IMR-90 (cell line): ENCODE measurements at regions not wholly inside any gene's neighbourhood (a gene's known extent, or its start where the extent isn't known, plus 50 kb on each side); places are given as distances from the start of the nearest gene placed in this dataset.

Source experiments
- BHLHE40 ChIP-seq: fragments of 150-350 bp; IDR thresholded peaks from 2 replicates; pipeline ENCODE4 v1.6.1; 2016; ENCODE audit warnings: mild to moderate bottlenecking, low read depth, low read length
- CEBPB ChIP-seq: IDR thresholded peaks from 2 replicates; pipeline ENCODE4 v1.6.1; 2012; ENCODE audit warnings: low read depth, low read length, improper control_type of control experiment
- FOS ChIP-seq: fragments of 150-350 bp; IDR thresholded peaks from 2 replicates; pipeline ENCODE4 v1.6.1; 2016; ENCODE audit warnings: low read depth, low read length
- MAZ ChIP-seq: IDR thresholded peaks from 2 replicates; pipeline ENCODE4 v1.6.1; 2012; ENCODE audit warnings: low read depth, mild to moderate bottlenecking, low read length, improper control_type of control experiment, moderate library complexity, borderline replicate concordance
- MXI1 ChIP-seq: IDR thresholded peaks from 2 replicates; pipeline ENCODE4 v1.6.1; 2012; ENCODE audit warnings: low read depth, mild to moderate bottlenecking, low read length, moderate library complexity, borderline replicate concordance
- POLR2A ChIP-seq: IDR thresholded peaks from 2 replicates; pipeline ENCODE4 v1.6.1; 2012; ENCODE audit warnings: mild to moderate bottlenecking, low read depth, low read length
- RAD21 ChIP-seq: IDR thresholded peaks from 2 replicates; pipeline ENCODE4 v1.6.1; 2012; ENCODE audit warnings: low read length, improper control_type of control experiment
- RCOR1 ChIP-seq: IDR thresholded peaks from 2 replicates; pipeline ENCODE4 v1.6.1; 2012; ENCODE audit warnings: mild to moderate bottlenecking, low read length, improper control_type of control experiment; ENCODE audit not compliant: insufficient replicate concordance
- RFX5 ChIP-seq: IDR thresholded peaks from 2 replicates; pipeline ENCODE4 v1.8.0; 2012; ENCODE audit warnings: low read depth, mild to moderate bottlenecking, low read length, moderate library complexity
- SMC3 ChIP-seq: fragments of 150-350 bp; IDR thresholded peaks from 2 replicates; pipeline ENCODE4 v1.6.1; 2016; ENCODE audit warnings: low read depth, mild to moderate bottlenecking, antibody characterized with exemption, low read length, moderate library complexity
- TF ChIP-seq, protein P1 (sequence below): conservative IDR thresholded peaks from 2 replicates; pipeline ENCODE4 v1.5.1; 2012; ENCODE audit warnings: mild to moderate bottlenecking, low read depth, low read length, improper control_type of control experiment
- TF ChIP-seq, protein P2 (sequence below): fragments of 150-350 bp; IDR thresholded peaks from 2 replicates; pipeline ENCODE4 v1.6.1; 2016; ENCODE audit warnings: low read depth, mild to moderate bottlenecking, low read length, moderate library complexity, borderline replicate concordance
- TF ChIP-seq, protein P3 (sequence below): fragments of 150-350 bp; IDR thresholded peaks from 2 replicates; pipeline ENCODE4 v1.6.1; 2017; ENCODE audit warnings: mild to moderate bottlenecking, antibody characterized with exemption, low read length, low read depth

DNA sequence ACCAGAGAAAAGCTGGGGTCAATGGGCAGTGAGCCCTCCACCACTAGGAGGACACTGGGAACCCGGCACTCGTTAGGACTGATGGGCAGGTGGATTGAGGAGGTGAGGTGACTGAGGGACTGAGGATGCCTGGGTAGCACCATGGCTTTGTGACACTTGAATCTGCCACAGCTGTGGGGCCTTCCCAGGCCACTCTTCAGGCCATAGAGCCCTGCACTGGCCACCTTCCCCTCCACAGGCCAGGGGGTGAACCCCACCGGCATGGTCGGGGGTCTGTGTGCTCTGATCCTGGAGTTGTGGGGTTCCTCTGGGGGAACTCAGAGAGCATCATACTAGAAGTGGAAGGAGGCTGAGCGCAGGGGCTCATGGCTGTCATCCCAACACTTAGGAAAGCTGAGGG, 423.5 kb downstream of the ZNF536 start:
- TF ChIP-seq CEBPB, result no peak
- TF ChIP-seq, protein P1, sequence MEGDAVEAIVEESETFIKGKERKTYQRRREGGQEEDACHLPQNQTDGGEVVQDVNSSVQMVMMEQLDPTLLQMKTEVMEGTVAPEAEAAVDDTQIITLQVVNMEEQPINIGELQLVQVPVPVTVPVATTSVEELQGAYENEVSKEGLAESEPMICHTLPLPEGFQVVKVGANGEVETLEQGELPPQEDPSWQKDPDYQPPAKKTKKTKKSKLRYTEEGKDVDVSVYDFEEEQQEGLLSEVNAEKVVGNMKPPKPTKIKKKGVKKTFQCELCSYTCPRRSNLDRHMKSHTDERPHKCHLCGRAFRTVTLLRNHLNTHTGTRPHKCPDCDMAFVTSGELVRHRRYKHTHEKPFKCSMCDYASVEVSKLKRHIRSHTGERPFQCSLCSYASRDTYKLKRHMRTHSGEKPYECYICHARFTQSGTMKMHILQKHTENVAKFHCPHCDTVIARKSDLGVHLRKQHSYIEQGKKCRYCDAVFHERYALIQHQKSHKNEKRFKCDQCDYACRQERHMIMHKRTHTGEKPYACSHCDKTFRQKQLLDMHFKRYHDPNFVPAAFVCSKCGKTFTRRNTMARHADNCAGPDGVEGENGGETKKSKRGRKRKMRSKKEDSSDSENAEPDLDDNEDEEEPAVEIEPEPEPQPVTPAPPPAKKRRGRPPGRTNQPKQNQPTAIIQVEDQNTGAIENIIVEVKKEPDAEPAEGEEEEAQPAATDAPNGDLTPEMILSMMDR, result no peak
- TF ChIP-seq POLR2A, result no peak
- no peak for TF ChIP-seq MAZ
- TF ChIP-seq SMC3, result no peak
- TF ChIP-seq FOS, result no peak
- TF ChIP-seq RAD21, result no peak
- TF ChIP-seq RCOR1, result no peak
- no peak for TF ChIP-seq MXI1
- TF ChIP-seq, protein P2, sequence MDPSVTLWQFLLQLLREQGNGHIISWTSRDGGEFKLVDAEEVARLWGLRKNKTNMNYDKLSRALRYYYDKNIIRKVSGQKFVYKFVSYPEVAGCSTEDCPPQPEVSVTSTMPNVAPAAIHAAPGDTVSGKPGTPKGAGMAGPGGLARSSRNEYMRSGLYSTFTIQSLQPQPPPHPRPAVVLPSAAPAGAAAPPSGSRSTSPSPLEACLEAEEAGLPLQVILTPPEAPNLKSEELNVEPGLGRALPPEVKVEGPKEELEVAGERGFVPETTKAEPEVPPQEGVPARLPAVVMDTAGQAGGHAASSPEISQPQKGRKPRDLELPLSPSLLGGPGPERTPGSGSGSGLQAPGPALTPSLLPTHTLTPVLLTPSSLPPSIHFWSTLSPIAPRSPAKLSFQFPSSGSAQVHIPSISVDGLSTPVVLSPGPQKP, result no peak
- no peak for TF ChIP-seq RFX5
- no peak for TF ChIP-seq BHLHE40
- TF ChIP-seq, protein P3, sequence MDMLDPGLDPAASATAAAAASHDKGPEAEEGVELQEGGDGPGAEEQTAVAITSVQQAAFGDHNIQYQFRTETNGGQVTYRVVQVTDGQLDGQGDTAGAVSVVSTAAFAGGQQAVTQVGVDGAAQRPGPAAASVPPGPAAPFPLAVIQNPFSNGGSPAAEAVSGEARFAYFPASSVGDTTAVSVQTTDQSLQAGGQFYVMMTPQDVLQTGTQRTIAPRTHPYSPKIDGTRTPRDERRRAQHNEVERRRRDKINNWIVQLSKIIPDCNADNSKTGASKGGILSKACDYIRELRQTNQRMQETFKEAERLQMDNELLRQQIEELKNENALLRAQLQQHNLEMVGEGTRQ, result no peak
